LoVo (cell line): ENCODE measurements at regions not wholly inside any gene's neighbourhood (a gene's known extent, or its start where the extent isn't known, plus 50 kb on each side); places are given as distances from the start of the nearest gene placed in this dataset.
"Not testable (repeated sequence)": the region's sequence is repeated elsewhere in the genome, so short reads cannot be mapped to it uniquely, and the experiment has no call there.

Source experiments
- DNase-seq: peaks from one replicate; pipeline ENCODE4 v3.0.0-alpha.2; 2016; ENCODE audit warnings: low spot score

DNA sequence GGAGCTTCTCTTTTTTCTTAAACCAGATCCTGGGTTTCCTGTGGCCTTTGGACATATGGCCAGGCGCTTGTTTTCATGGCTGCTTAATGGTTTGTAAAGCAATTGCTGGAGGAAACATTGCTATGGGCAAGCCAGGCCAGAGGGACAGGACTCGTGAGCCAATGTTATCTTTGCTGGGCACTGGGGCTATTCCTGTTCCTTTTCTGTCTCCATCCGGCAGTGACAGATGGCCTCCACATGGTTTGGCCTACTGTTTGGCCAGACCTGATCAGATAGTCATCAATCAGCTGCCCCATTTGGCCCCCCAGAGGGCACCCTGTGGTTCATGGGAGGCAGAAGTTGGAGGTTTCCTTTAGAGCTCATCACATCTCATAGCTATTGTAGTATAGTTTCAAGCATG is 326.1 kb upstream of the ROPN1 start:
- no peak for DNase-seq

DNA sequence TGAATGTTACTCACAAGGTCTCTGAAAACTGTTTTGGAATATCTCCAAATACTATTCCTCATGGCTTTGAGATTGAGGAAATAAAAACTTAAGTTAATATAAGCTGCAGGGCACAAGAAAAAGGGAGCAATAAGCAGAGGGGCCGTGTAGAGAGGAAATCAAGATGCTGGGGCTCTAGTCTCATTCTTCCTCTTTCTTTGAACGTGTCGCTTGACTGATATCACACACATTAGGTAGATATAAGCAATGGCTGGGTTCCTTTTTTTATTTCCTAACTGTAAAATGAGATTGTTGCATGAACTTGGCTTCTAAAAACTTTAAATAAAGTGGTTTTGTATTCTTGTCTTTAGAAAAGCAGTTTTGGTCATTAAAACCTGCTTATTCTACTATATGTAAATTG is 326.7 kb upstream of the ROPN1 start:
- DNase-seq: no peak

DNA sequence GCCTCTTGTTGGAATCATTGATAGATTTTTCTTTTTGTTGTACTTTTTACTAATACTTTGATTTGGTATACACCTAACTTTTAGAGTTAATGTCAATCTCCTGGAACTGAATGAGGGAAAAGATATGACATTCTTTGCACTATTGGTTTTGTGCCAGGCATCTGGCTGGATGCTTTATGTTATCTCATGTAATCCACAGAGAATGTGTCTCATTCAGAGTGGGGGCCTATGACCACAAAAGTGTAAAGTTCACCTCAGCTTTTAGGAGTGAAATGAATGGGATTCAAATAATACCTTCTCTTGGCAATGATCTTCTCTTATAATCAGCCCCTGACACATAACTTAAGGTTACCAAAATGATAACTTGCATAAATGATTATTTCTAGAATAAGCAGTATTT is 329.1 kb upstream of the ROPN1 start:
- no peak for DNase-seq

DNA sequence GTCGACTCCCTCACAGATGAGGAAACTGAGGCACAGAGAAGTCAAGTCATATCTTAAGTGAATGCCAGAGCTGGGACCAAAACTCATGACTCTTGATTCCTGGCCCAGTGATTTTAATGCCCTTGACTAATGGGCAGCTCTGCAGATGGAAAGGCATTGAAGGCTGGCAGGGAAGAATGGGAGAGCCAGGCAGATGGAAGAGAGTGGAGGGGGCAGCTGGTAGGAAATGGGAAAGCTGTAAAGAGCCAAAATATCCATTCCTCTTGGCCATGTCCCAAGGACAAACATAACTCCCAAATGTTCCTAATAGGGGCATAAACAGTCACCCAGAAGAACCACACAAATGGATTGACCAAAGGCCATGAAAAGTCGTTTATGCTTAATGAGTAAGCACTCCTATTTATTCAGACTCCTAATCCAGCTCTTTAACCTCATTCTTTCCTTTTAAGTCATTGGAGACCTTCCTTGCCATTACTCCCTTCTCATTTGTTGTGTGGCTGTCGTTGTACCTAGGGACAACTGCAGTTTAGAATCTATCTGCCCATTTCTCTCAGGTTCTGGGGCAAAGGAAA is 330.5 kb upstream of the ROPN1 start:
- no peak for DNase-seq

DNA sequence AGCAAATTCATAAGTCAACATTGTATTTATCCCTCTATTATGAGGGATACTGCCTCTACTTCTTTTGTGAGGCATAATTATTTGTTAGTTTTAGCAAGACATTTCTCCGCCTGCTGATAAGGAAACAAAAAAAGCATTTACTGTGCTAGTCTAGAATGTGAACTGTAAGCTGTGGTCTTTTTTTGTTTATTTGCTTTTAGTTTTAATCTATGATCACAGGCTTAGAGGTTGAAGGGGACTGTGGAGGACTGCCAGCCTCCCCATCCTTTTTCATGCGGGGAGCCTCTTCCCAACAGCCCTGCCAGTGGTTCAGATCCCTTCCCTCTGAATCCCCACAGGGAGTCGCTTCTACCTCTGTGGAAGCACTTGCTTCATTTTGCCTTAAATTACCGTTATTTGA is 331.0 kb upstream of the ROPN1 start:
- no peak for DNase-seq

DNA sequence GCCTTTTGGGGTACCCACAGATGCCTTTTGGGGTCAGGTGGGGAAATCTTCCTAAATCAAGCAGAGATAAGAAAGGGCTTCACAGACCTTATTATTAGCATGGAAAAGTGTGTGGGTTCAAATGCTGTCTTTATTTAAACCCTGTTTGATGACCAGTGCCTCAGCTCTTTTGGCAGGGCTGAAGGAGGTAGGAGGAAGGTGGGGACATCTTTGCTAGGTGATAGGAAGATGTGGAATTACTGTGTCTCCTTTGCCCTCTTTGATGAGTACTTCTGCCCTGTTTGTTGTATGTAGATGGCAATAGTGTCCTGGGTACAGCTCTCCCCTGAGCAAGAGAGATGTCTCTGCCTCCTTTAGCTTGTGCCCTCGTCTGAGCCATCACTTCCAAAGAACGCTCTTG is 333.3 kb upstream of the ROPN1 start:
- no peak for DNase-seq

DNA sequence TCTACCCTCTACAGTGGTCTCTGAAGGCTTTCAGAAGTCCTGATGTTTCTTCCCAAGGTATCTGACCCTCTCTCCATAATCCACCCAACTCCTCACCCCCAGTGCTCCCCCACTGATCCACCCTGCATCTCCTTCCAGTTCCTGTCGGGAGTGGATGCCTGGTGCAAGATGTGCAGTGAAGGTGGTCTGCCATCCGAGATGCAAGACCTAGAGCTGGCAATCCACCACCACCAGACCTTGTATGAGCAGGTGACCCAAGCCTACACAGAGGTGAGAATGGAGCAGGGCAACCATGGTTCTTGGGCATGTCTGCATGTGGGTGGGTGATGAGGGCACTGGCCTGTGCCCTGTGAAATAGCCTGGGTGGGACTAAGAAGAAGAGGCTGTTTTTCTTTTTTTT is 337.8 kb upstream of the ROPN1 start:
- no peak for DNase-seq

DNA sequence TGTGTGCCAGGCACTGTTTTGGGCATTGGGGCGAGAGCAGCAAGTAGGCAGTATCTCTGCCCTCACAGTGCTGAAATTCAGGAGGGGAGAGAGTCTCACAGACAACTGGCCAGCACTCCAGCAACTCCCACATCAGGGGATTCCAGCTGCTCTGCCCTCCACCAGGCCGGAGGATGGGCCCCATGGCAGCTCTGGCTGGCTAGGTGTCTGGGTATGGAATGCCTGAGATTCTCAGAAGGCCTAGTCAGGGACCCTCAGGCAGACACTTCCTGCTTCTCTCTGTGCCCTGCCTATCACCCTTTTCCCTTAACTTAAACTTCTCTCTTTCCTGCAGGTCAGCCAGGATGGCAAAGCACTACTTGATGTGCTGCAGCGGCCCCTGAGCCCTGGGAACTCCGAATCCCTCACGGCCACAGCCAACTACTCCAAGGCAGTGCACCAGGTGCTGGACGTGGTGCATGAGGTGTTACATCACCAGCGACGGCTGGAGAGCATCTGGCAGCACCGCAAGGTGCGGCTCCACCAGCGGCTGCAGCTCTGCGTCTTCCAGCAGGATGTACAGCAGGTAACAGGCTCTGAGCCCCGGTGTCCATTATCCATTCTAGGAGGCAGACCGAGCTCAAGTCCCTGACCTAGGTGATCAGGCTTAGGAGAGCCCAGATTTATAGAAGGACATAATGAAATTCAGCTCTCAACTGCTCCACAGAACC is 342.2 kb upstream of the ROPN1 start:
- no peak for DNase-seq

DNA sequence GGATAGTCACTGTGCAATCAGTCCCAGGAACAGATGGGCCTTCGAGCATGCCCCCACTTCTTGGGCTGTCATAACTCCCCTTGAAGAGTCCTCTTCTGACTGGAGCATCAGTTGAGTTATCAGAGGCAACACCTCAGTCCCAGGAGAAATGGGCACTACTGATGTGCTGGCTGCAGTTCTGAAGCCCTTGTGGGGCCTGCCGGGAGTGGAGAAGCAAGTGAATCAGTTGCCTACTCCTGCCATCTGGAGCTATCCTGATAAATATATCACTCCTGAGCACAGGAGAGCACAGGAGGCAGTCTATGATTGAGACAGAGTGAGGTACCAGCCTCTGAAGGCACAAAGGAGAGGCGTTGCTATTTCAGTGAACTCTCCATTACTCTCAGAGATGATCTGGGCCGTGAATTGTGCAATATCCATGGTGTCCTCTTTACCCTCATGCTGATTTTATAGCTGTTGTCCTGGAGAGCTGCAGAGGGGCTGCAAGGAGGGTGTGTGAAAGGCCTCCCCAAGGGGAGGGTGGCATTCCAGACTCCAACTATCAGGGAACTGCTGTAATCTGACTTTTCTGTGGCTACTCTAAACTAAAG is 344.2 kb upstream of the ROPN1 start:
- no peak for DNase-seq

DNA sequence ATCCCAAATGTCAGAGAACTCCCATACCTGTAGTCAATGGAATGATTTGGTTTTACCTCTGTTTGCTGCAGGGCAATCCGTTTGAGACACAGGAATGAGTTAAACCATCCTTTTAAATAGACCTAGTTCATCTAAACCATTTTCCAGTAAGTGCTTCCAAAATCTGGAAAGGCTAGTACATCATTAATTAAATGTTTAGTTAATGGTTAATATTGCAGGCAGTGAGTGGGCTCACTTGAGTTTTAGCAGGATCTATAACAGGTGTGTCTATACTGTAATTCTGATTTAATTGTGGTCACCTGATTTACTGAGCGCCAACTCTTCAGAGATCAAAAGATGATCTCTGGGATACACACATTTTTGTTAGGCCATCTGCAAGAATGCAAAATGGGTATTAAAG is 353.9 kb upstream of the ROPN1 start:
- DNase-seq: no peak

DNA sequence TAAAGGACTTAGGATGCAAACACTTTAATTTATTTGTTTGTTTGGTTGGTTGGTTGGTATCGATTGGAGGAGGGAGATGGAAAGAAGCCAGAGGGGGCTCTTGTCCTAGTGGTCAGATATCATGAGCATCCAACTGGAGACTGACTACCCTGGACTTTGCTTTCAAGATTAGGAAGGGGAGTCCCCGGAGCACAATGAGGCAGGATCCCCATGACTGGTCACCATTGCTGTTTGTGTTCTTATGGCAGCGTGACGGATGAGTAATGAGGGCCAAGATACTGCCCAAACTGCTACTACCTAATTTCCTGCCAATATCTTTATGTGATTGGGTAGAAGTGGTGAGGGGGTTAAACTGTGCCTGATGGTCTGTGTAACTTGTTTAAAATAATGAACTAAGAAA is 354.6 kb upstream of the ROPN1 start:
- DNase-seq: no peak

DNA sequence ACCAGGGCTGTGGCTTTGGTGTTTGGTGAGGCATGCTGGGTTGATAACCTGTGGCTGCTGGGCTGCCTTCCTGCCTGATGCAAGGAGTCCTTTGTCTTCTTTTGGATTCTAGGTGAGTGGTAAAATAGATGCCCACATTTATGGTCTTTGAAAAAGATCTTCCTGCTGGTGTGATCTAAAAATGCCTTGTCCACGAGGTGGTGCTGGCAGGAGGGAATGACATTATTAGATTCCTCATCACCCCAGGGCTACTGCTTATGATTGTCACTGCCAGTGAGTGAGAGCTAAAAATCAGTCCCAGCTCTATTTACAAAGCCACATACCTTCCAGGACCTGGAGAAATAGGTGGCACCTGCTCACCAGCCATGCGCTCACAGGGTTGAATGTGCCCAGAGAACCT is 355.5 kb upstream of the ROPN1 start:
- no peak for DNase-seq

DNA sequence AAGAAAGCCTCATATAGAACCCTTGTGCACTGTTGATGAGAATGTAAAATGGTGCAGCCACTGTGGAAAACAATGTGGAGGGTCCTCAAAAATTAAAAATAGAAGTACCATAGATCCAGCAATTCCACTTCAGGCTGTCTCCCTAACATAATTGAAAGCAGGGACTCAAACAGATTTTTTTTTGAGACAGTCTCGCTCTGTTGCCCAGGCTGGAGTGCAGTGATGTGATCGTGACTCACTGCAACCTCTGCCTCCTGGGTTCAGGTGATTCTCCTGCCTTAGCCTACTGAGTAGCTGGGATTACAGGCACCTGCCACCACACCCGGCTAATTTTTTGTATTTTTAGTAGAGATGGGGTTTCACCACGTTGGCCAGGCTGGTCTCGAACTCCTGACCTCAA is 356.6 kb upstream of the ROPN1 start:
- not testable (repeated sequence) for DNase-seq

DNA sequence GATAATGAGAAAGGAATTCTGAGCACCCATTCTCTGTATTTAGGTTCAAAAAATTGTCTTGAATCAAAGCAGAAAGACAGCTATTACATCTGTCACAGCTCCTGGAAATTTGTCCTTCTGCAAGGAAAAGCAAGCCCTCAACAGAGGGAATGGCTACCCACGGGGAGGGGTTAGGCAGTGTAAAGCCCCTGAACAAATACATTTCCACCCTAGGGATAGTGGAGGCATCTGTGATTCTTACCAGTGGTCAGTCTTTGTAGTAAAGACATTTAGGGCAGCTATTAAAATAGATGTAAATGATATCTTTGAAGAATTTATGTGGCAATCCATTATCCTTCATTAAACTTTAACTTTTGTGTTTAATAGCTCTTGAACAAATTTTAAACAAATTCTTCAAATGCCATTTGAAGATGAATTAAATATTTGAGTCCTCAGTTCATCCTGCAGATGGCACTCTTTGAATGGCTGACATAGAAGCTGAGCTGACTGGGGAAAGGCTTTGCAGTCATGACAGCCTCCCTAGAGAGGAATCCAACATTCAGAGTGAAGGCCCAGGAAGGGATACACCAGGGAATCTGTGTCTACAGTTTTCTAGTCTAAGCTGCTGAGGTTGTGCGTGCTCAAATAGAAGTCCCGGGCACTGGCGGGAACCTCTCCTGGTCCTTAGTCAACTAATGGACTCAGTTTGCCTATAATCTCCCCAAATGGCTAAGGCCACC is 359.7 kb upstream of the ROPN1 start:
- DNase-seq: peak; percentile 29

DNA sequence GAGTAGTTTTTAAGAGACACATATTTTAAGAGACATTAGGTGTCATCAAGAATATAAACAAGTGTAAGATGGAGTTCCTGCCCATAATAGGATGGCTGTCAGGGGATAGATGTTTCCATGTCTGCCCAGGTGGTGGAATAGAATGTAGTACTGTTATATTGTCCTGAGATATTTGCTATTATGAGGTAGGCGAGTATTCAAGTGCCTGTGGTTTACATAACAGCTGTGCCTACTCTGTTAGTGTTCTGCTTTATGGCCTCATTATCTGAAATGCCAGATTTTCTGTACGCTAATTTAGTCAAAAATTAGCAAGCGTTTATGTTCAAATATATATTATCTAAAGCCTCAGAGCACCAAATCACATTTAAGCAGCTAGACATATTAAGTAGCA is 360.2 kb upstream of the ROPN1 start:
- DNase-seq: no peak

DNA sequence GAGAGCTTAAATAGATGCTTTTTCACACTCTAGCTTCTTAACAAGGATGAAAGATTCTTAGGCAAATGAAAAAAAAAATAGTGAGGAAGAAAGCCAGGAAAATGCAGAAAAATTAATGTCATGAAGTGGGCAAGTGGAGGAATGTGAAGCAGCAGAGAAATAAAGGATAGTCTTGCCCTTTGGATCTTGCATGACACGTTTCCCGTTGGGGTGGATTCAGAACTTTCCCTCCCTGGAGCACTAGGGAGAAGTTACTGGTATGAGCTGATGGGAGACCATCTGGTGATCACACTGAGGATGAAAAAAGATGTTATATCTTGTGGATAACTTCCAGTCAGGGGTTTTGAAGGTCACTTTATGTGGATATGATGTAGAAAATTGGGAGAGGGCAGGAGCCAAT is 361.8 kb upstream of the ROPN1 start:
- no peak for DNase-seq

DNA sequence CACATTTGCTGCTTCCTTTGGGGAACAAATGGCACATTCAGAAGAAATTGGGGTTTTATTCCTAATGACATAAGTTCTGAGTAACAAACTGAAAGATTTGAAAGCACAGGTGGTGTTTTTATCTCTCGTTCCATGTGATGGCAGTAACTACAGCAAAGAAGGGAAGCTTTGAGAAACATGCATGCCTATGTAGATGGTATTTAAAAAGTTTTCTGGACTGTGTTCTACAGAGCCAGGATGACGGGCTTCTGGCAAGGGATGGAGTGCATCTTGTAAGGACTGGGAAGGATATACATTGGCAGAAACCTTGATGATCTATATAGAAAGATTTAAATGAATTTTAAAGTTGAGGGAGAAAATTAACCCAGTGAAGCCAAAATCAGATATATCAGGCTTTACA is 362.2 kb upstream of the ROPN1 start:
- no peak for DNase-seq

DNA sequence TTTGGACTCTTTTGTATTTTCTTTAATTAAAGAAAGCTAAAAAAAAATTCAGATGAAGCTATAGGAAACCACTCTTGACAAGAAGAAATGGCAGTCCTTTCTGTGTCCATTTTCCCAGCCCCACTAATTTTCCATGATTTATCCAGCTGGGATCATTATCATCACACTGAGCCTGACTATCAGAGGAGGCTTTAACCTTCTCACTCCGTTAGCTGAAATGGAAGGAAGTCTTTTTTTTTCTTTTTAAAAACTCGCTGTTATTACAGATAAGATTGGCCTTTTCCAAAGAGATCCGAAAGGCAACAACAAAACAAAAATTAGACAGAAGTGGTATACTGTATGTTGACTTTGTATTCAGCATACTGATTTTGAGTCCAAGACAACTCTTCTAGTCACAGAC is 366.2 kb upstream of the ROPN1 start:
- DNase-seq: no peak

DNA sequence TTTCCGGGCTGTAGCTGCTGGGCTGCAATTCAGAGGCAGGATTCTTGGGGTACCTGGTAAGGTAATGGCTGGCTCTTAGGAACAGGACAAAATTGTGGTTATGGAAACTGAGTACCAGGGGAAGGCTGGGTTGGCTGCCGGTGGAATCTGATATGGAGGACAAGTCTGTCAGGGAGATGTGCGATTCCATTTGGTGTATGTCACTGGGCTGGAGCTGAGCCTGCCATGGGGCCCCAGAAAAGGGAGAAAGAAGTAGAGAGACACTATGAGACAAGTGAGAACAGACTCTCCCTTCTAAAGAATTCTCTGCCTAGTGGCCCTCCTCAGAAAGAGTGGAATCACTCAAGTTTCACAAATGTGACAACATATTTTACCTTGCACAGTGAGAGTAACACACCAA is 368.2 kb upstream of the ROPN1 start:
- no peak for DNase-seq

DNA sequence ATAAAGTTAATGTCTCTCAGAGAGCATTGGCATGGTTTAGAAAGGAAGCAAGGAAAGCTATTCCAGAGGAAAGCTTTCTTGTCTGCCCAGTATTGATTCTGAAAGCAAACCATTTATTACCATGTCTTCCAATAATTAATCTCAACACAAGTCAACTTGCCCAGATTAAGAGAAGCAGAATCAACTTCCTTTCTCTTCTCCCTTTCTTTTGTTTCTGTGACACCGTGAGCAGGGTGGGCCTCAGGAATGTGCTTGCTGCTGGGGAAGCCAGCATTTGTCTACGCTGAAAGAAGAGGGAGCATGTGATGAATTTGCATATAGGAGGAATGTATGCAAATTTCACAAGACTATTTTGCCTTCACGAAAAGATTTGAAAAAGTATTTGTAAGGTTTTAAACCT is 368.6 kb upstream of the ROPN1 start:
- no peak for DNase-seq

DNA sequence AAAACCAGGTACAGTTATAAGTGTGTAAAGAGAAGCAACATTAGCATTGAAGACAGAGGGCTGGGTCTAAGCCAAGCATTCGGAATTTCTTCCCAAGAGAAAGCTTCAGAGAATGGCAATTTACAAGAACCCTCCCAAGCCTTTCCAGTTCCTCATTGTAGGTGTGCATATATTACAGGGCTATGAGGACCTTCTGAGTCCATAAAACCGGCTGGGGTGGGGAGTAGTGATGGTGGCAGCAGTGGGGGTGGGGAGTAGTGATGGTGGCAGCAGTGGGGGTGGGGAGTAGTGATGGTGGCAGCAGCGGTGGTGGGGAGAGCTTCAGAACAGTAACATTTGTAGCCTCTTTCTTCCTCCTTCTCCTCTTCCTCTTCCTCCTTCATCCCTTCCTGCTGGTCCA is 368.7 kb upstream of the UMPS start:
- DNase-seq: no peak

DNA sequence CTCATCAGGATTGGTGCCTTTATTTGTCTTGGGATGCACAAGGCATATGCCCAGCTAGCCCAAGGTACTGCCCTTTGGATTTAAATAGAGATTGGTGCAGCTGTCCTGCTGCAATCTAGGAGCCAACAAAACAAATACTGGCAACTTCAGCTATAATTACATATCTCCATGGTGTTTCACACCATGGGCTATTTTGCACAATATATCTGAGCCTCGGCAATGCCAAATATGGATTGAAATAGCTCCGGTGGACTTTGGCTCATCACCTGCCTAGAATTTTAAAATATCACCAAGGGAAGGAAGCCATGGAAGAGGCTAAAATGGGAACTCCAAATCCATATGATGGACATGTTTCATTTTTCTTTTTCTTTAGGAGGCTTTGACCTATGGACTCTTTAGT is 367.8 kb upstream of the UMPS start:
- no peak for DNase-seq

DNA sequence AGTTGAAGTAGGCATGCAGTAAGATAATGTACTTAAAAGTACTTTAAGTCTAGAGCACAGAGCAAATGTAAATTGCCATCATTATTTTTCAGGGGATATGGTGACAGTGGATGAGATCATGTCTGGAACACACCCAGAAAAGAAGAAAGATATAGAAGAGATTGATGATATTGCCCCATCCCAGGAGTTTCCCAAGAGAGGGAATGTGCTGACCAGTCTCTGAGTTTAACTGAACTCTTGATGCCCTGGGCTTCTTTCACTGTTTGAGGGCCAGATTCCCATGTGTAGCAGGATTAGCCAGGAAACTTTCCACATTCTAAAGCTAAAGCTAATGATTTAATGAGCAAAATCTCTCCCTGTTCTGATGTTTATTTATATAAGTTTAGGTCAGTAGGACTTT is 366.8 kb upstream of the UMPS start:
- DNase-seq: no peak
